H1 (cell line): ENCODE measurements at regions not wholly inside any gene's neighbourhood (a gene's known extent, or its start where the extent isn't known, plus 50 kb on each side); places are given as distances from the start of the nearest gene placed in this dataset.

Experiments
- CHD1 ChIP-seq: IDR thresholded peaks from 2 replicates; pipeline ENCODE4 v1.6.1; 2012; ENCODE audit warnings: low read depth, low read length, improper control_type of control experiment
- POLR2A ChIP-seq, 2 experiments: IDR thresholded peaks; 1 replicate in 1 of 2; 2 replicates in 1 of 2; pipeline ENCODE4 v1.6.1; 2011; ENCODE audit warnings: low read depth in 2 of 2, low read length in 2 of 2, mild to moderate bottlenecking in 2 of 2; ENCODE audit errors: control extremely low read depth in 1 of 2
- TAF1 ChIP-seq: IDR thresholded peaks from 2 replicates; pipeline ENCODE4 v1.6.1; 2011; ENCODE audit warnings: mild to moderate bottlenecking, low read depth, low read length
- TF ChIP-seq, protein P1 (sequence below), 3 experiments: IDR thresholded peaks; 1 replicate in 2 of 3; 2 replicates in 1 of 3; pipeline versions ENCODE4 v1.5.1 to v1.6.1; 2011; ENCODE audit warnings: low read length in 3 of 3, mild to moderate bottlenecking in 3 of 3, inconsistent platforms in 2 of 3, low read depth in 1 of 3, moderate library complexity in 1 of 3; ENCODE audit not compliant: insufficient read depth in 1 of 3; ENCODE audit errors: control extremely low read depth in 1 of 3
- TF ChIP-seq, protein P2 (sequence below): IDR thresholded peaks from 2 replicates; pipeline ENCODE4 v1.6.1; 2012; ENCODE audit warnings: inconsistent platforms

DNA sequence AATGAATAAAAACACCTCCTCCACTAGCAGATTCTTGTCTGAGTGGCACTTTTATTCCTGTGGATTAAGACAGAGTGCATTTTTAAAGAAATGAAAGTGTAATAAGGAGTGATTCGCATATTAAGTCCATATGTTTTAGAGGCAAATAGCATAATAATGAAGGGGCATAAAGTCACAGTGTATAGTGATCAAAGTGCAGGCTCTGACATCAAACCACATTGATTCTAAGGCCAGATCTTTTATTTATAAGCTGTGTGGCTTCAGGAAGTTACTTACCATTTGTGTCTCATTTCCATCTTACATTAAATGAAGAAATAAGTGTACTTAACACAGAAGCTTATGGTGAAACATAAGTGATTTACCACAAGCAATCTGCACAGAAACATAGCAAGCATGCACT lies 332.8 kb downstream of the GASK1B start:
- TF ChIP-seq TAF1 (no peak), CHD1 (no peak), POLR2A (IDR thresholded peaks at IDR 0.05; ENCODE audit: control extremely low read depth in 1 of 2, low read depth in 2 of 2, low read length in 2 of 2) (no peak)
- TF ChIP-seq, protein P1, sequence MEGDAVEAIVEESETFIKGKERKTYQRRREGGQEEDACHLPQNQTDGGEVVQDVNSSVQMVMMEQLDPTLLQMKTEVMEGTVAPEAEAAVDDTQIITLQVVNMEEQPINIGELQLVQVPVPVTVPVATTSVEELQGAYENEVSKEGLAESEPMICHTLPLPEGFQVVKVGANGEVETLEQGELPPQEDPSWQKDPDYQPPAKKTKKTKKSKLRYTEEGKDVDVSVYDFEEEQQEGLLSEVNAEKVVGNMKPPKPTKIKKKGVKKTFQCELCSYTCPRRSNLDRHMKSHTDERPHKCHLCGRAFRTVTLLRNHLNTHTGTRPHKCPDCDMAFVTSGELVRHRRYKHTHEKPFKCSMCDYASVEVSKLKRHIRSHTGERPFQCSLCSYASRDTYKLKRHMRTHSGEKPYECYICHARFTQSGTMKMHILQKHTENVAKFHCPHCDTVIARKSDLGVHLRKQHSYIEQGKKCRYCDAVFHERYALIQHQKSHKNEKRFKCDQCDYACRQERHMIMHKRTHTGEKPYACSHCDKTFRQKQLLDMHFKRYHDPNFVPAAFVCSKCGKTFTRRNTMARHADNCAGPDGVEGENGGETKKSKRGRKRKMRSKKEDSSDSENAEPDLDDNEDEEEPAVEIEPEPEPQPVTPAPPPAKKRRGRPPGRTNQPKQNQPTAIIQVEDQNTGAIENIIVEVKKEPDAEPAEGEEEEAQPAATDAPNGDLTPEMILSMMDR (IDR thresholded peaks at IDR 0.05; ENCODE audit: control extremely low read depth in 1 of 3, insufficient read depth in 1 of 3, low read depth in 1 of 3, low read length in 3 of 3) = no peak
- TF ChIP-seq, protein P2, sequence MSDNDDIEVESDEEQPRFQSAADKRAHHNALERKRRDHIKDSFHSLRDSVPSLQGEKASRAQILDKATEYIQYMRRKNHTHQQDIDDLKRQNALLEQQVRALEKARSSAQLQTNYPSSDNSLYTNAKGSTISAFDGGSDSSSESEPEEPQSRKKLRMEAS = no peak
